NCI-H1048 (cell line): ENCODE measurements at regions not wholly inside any gene's neighbourhood (a gene's known extent, or its start where the extent isn't known, plus 50 kb on each side); places are given as distances from the start of the nearest gene placed in this dataset.

Experiments used
- DNase-seq: peaks from one replicate; lab custom pipeline; 2025; lab: John Stamatoyannopoulos, UW

GRCh38 chr2:37838541-37839167 is 86.4 kb upstream of the RMDN2 start:
- no peak for DNase-seq

GRCh38 chr2:37839991-37840390 is 85.1 kb upstream of the RMDN2 start:
- no peak for DNase-seq

- no peak for DNase-seq
These were observed 82.2 kb upstream of the RMDN2 start for GRCh38 chr2:37842732-37843440.

- DNase-seq: no peak
These were observed 81.5 kb upstream of the RMDN2 start for GRCh38 chr2:37843556-37843955.

- DNase-seq: no peak
These were observed 78.9 kb upstream of the RMDN2 start for GRCh38 chr2:37846207-37846606.

- no peak for DNase-seq
These were observed 77.3 kb upstream of the RMDN2 start for GRCh38 chr2:37847792-37848191.

GRCh38 chr2:37848451-37848850 is 76.6 kb upstream of the RMDN2 start:
- no peak for DNase-seq

- no peak for DNase-seq
These were observed 75.2 kb upstream of the RMDN2 start for GRCh38 chr2:37849911-37850310.

- no peak for DNase-seq
These were observed 73.7 kb upstream of the RMDN2 start for GRCh38 chr2:37851428-37851827.

- DNase-seq: no peak
These were observed 73.1 kb upstream of the RMDN2 start for GRCh38 chr2:37851828-37852584.

- DNase-seq: no peak
These were observed 72.5 kb upstream of the RMDN2 start for GRCh38 chr2:37852585-37853014.

GRCh38 chr2:37854676-37855282 is 70.3 kb upstream of the RMDN2 start:
- DNase-seq: no peak

- DNase-seq: no peak
These were observed 69.6 kb upstream of the RMDN2 start for GRCh38 chr2:37855283-37856041.

- no peak for DNase-seq
These were observed 68.9 kb upstream of the RMDN2 start for GRCh38 chr2:37856101-37856751.

GRCh38 chr2:37857575-37858399 is 67.3 kb upstream of the RMDN2 start:
- no peak for DNase-seq

GRCh38 chr2:37858400-37858711 is 66.7 kb upstream of the RMDN2 start:
- no peak for DNase-seq

- DNase-seq: no peak
These were observed 66.3 kb upstream of the RMDN2 start for GRCh38 chr2:37858725-37859267.

GRCh38 chr2:37862620-37863019 is 62.5 kb upstream of the RMDN2 start:
- no peak for DNase-seq

- DNase-seq: no peak
These were observed 60.9 kb upstream of the RMDN2 start for GRCh38 chr2:37864217-37864616.

- DNase-seq: no peak
These were observed 59.4 kb upstream of the RMDN2 start for GRCh38 chr2:37865640-37866039.
